ENCODE measurements at regions not wholly inside any gene's neighbourhood (a gene's known extent, or its start where the extent isn't known, plus 50 kb on each side); places are given as distances from the start of the nearest gene placed in this dataset.

GRCh38 chr10:58968389-58968755 lies 208.1 kb upstream of the PHYHIPL start:
- H3K36me3 Mint-ChIP-seq (ENCODE audit: low read depth), result no peaks in the 10 kb centered on the region
- DNase-seq, result no peak
- TF ChIP-seq CTCF (IDR thresholded peaks at IDR 0.05), result no peak
- H3K4me1 Mint-ChIP-seq, result peaks cover 33% of the 10 kb centered on the region
- peaks cover 24% of the 10 kb centered on the region for H3K27me3 Mint-ChIP-seq (ENCODE audit: low read depth, poor library complexity)
- no peak overlapping the region for H3K27ac Mint-ChIP-seq
- H3K9me3 Mint-ChIP-seq, result peaks cover 5% of the 10 kb centered on the region
- H3K4me3 Mint-ChIP-seq, result no peak overlapping the region

GRCh38 chr10:58969576-58969975 lies 206.9 kb upstream of the PHYHIPL start:
- Mint-ChIP-seq H3K4me3 (no peak overlapping the region), H3K36me3 (ENCODE audit: low read depth) (no peaks in the 10 kb centered on the region)

GRCh38 chr10:58970160-58970915 lies 206.1 kb upstream of the PHYHIPL start:
- DNase-seq, result no peak
- Mint-ChIP-seq H3K4me1 (peaks cover 29% of the 10 kb centered on the region), H3K9me3 (peaks cover 5% of the 10 kb centered on the region), H3K27me3 (ENCODE audit: low read depth, poor library complexity) (peaks cover 24% of the 10 kb centered on the region), H3K36me3 (ENCODE audit: low read depth) (no peaks in the 10 kb centered on the region), H3K4me3 (no peak overlapping the region), H3K27ac (no peak overlapping the region)
- TF ChIP-seq CTCF (IDR thresholded peaks at IDR 0.05), result no peak

More at GRCh38 chr10:58969576-58969975, 206.9 kb upstream of the PHYHIPL start:
- Mint-ChIP-seq H3K9me3 (peaks cover 5% of the 10 kb centered on the region), H3K4me1 (peaks cover 29% of the 10 kb centered on the region), H3K27me3 (ENCODE audit: low read depth, poor library complexity) (peaks cover 24% of the 10 kb centered on the region), H3K27ac (no peak overlapping the region)
- no peak for DNase-seq
- TF ChIP-seq CTCF (IDR thresholded peaks at IDR 0.05), result no peak

- Mint-ChIP-seq H3K9me3 (peaks cover 5% of the 10 kb centered on the region), H3K4me1 (peaks cover 29% of the 10 kb centered on the region), H3K27ac (no peak overlapping the region), H3K4me3 (no peak overlapping the region), H3K36me3 (ENCODE audit: low read depth) (no peaks in the 10 kb centered on the region), H3K27me3 (ENCODE audit: low read depth, poor library complexity) (peaks cover 24% of the 10 kb centered on the region)
- DNase-seq, result no peak
- TF ChIP-seq CTCF (IDR thresholded peaks at IDR 0.05), result no peak
These were observed 205.2 kb upstream of the PHYHIPL start for GRCh38 chr10:58971211-58971610.

GRCh38 chr10:58971796-58972491 lies 204.5 kb upstream of the PHYHIPL start:
- Mint-ChIP-seq H3K27me3 (ENCODE audit: low read depth, poor library complexity) (peaks cover 18% of the 10 kb centered on the region), H3K27ac (no peak overlapping the region), H3K9me3 (peaks cover 5% of the 10 kb centered on the region), H3K36me3 (ENCODE audit: low read depth) (no peaks in the 10 kb centered on the region), H3K4me3 (no peak overlapping the region), H3K4me1 (peaks cover 27% of the 10 kb centered on the region)
- TF ChIP-seq CTCF (IDR thresholded peaks at IDR 0.05), result no peak
- no peak for DNase-seq
